NCI-H446 (cell line): ENCODE measurements at regions not wholly inside any gene's neighbourhood (a gene's known extent, or its start where the extent isn't known, plus 50 kb on each side); places are given as distances from the start of the nearest gene placed in this dataset.
"Not testable (repeated sequence)": the region's sequence is repeated elsewhere in the genome, so short reads cannot be mapped to it uniquely, and the experiment has no call there.

ENCODE experiments used
- DNase-seq, 2 experiments: peaks; one replicate each; lab custom pipeline; 2025; lab: John Stamatoyannopoulos, UW

DNA sequence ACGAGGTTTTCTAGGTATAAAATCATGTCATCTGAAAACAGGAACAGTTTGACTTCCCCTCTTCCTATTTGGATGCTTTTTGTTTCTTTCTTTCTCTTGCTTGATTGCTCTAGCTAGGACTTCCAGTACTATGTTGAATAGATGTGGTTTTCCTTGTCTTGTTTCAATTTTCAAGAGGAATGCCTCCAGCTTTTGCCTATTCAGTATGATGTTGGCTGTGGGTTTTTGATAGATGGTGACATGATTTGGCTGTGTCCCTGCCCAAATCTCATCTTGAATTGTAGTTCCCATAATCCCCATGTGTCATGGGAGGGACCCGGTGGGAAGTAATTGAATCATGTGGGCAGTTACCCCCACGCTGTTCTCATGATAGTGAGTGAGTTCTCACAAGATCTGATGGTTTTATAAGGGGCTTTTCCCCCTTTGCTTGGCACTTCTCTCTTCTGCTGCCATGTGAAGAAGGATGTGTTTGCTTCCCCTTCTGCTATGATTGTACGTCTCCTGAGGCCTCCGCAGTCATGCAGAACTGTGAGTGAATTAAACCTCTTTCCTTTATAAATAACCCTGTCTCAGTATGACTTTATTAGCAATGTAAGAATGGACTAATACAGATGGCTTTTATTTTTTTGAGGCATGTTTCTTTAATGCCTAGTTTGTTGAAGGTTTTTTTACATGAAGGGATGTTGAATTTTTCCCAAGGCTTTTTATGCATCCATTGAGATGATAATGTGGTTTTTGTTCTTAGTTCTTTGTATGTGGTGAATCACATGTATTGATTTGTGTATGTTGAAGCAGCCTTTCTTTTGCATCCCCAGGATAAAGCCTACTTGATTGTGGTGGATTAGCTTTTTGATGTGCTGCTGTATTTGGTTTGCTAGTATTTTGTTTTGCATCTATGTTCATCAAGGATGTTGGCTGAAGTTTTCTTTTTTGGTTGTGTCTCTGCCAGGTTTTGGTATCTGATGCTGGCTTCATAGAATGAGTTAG lies 239.1 kb downstream of the THBS2 start:
- DNase-seq: no peak

DNA sequence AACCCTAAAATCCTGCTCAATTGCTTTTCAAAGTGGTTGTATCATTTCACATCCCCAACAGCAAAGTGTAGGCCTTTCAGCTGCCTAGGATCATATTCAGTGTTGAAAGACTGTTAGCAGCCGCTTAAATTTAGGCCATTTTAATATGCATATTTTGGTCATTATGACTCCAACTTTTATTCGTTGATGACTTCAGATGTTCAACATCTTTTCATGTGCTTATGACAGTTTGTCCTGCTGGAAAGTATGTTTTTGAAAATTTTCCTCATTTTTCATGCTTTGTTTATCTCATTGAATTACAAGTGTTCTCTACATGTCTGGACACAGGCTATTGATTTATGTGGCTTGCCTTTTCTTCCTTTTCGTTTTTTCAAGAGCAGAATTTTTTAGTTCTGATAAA lies 244.0 kb downstream of the THBS2 start:
- no peak for DNase-seq

DNA sequence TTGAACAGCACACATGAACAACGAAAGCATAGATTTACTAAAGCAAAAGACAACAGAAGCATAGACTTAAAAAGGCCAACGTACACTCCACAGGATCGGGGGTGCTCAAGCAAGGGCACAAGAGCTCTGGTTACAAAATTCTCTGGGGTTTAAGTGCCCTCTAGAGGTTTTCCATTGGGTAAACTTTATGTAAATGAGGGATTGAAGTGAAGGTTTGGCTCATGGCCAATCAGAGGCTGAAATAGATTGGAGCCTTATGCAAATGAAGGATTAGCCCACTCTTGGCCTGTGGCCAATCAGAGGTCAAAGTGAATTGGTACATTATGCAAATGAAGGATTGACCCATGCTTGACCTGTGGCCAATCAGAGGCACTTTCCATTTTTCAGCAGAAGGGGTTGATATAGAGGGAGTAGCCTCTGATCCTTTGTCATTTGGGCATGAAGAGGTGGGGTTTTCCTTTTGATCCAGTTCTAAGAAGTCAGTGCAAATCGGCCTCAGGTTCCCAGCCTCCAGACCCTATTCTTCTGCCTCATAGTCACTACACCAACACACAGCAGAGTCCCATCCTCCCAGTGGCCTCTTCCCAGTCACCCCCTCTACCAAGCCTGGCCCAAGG lies 244.9 kb downstream of the THBS2 start:
- DNase-seq: no peak

DNA sequence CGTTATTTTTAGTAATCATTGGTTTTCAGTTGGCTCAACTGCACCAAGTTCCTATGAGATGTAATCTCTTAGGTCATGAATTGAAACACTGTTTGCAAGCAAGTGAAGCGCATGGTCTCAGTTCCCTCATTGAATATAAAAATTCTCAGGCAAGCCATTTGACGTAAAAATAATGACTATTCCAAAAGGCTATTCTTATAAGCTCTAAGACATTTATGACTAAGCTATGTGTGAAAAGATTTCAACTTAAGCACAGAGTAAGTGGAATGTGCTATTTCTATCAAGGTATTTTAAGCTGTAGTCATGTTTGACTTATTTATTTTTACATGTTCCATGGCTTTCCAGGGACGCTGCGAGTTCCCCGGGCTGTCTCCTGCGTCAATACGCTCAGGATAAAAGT lies 248.5 kb downstream of the THBS2 start:
- DNase-seq: no peak

DNA sequence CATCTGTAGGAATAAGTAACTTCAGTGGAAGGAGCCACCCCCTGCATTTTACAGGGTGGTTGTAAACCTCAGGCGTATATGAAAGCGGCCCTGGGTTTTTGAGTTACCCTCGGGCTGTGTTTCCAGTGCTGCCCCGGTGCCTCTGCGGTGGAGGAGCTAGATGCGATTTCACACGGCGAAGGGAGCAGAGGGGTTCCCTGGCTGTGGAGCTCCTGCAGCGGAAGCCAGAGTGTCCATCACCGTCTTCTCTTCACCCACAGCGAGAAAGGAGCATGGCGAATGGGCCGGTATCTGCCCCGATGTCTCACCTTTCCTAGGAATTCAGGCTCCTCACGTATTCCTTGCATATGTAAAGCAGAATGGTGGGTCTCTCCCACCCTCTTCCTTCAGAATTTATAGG lies 253.6 kb downstream of the THBS2 start:
- DNase-seq: no peak

DNA sequence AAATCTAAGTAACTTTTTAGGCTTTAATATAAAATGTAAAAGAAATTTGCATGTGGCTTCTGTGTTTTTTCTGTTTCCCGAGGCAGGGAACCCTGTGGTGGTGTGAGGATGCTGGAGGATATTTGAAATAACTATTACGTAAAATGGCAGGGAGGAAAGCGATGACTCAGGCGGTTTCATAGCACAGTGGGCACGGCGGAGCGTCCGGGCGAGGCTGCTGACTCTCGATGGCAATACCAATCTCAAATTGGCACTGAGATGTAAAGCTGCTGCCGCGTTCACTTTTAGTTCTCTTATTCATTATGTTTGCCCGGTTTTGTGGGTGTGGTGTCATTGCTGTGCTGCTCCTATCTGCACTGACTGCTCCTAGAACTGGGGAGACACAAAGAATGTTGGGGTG lies 254.3 kb downstream of the THBS2 start:
- DNase-seq: no peak

DNA sequence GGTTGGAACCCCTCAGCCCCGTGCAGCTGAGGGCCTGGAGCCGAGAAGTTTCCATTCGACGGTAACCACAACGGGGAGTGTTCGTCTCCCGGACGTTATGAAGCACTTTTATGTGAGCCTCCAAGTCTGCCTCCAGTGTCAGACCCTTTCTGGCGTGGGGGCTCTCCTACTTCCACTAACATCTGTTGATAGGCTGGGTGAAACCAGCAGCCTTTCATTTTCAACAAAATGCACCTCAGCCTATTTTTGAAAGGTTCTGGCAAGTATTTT lies 257.4 kb downstream of the THBS2 start:
- DNase-seq: no peak

DNA sequence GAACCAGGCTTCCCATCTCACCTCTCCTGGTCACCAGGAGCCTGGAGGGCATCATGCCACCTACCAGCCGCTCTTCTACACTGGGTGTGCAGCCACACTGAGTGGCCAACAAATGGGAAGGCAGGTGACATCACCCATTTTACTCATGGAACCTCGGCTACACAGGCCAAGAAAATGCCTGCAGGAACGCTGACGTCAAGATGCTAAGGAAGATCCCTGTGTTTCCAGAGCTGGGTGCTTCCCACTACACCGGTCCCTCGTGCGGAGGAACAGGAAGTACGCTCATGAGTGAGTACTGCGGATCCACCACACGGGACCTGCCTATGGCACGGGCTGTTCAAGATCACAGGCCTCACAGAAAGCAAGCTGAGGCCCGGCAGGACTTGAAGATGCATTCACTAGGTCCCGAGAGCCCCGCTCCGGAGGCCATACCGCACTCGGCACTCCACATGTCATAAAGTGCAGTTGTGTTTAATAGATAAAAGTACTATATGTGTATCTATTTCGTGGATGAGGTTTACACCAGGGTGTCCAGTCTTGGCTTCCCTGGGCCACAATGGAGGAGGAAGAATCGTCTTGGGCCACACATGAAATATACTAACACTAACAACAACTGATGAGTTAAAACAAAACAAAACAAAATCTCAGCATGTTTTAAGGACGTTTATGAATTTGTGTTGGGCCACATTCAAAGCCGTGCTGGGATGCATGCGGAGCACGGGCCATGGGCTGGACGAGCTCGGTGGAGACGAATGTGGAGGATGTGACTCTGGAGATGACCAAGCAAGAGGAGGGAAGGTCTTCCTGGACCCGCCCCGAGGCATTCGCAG lies 257.9 kb downstream of the THBS2 start:
- no peak for DNase-seq

DNA sequence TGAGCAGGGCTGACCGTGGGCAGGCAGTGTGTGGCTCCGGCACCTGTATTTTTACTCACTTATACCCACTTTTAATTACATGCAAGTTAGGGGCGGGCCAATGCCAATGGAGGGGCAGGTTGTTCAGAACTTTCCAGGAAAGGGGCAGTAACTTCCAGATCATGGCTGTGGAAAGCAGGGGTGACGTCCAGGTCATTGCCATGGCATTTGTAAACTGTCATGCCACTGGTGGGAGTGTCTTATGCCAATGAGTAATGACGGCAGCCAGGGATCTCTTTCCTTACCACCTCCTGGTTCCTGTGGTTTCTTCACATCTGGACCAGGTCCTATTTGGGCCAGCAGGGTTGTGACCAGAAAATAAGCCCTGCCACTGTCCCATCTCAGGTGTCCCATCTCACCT lies 258.7 kb downstream of the THBS2 start:
- no peak for DNase-seq

DNA sequence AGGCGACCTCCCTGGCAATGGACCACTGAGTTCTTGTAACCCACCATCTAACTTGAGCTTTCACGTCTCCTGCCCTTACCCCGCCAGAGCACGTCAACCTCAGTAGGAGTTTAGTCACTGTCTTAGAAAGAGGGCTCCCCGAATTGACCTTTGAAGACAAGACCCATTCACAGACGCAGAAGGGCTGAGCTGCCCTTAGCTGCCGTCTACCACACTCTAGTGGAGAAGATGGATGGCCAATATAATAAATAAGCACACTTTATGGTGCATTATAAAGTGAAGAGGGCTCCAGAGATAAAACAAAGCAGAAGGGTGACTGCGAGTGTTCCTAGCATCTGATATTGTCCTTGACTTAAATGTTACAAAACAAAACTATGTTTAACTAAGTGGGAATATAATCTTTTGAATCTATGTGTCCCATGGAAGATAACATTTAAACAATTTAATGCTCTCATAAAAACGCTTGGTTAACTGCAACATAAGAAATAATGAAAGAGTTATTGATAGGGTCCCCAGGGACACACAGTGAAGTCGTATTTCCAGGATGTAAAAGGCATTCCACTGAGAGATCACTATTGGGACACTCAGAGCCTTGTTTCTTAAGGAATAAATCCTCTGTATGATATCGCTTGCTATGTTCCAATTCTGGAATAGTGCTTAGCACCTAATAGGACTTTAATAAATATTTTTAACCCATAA lies 261.1 kb downstream of the THBS2 start:
- DNase-seq: no peak

DNA sequence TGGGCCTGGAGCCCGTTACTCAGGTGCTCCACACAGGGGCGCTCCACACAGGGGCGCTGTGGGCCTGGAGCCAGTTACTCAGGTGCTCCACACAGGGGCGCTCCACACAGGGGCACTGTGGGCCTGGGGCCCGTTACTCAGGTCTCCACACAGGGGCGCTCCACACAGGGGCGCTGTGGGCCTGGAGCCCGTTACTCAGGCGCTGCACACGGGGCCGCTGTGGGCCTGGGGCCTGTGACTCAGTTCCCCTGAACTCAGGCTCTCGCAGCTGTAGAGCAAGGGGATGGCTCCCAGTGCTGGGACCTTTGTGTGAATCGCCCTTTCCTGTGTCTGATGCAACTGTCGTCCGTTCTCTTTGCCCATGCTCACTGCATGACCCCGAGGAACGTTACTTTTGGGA lies 262.0 kb downstream of the THBS2 start:
- DNase-seq: not testable (repeated sequence)

DNA sequence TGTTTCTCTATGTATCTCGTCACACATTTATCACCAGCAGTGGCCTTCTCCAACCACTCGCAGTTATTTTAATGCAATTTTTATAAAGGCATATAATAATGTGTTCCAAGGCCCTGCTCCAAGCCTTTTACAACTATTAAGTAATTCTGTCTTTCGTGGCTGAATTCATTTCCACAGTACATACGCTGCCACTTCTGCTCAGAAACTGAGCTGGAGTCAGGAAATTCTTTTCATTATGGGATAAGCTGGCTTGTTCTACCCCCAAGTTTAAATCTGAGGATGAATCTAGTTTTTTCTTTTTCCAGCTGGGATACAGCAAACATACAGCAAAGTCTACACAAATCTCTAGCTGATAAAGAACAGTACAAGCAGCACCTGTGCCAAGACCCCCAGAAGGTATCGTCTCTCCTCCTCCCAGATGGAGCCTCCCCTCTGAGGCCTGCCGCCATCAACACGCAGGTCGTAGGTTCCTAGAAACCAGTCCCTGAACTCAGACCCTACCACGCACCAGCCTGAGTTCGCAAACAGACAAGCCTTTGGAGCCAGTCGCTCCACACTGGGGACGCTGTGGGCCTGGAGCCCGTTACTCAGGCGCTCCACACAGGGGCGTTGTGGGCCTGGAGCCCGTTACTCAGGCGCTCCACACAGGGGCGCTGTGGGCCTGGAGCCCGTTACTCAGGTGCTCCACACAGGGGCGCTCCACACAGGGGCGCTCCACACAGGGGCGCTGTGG lies 263.5 kb downstream of the THBS2 start:
- DNase-seq: no peak

DNA sequence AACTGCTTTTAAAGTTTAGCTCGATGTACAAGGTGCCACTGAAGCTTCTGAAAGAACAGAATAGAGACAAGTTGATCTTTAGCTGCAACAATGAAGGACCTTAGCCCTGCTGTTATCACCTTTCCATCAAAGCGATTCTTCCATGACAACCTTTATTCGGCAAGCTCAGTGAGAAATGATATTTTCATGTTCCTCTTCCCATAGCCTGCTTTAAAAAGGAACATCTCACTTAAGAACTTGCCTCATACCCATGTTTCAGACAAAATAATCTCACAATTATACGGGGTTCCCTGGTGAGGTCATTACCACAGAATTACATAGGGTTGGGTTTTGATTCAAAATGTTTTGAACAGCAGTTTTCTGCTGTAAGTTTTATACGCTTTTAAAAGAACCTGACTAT lies 264.2 kb downstream of the THBS2 start:
- no peak for DNase-seq

DNA sequence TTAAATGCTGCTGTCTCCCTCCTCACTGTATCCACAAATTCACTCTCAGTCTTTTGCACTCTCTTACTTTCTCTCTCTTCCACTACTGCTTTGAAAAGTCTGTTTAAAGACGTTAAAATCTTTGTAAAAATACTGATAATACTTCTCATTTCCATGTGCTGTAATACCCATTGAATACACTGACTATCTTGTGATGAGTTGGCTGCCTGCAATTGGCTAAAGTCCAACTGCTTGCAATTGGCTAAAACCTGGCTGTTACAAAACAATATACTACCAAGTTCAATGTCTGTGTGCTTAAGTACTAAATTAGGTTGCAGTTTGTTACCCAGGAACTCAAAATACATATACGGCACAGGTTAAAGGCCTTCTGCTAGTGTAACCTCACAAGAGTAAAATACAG lies 264.8 kb downstream of the THBS2 start:
- DNase-seq: no peak

DNA sequence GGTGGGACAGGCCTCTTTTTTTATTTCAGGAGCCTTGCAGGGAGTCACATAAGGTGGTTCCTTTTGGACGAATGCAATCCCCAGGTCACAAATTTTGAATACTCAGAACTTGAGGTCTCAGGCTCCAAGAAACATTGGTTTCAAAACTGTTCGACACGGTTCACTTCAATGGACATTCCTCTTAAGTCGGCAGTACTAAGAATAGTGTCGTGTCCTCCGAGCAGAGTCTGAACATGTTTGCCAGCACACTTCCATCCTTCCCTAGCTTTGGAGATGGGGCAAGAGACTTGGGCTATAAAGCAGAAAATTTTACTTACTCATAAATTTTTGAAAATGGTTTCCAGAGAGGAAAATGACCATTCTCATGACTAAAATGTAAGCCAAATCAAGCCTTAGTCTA lies 265.4 kb downstream of the THBS2 start:
- DNase-seq: no peak

DNA sequence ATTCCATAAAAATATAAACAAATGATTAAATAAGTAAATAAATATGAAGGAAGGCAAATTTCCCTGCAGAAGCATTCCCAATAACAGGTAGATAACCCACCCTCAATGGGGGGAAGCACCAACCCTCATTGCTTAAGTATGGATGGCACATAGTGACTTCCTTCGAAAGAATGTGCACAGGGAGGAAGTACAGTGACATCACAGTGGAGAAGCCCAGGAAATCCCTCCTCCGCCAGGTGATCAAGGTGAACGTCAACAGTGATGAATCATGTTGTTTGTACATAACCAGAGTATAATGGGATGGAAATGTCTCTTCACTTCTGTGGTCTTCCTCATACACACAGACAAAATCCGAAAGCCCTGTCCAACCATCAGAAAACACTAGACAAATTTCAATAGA lies 267.9 kb downstream of the THBS2 start:
- DNase-seq: no peak

DNA sequence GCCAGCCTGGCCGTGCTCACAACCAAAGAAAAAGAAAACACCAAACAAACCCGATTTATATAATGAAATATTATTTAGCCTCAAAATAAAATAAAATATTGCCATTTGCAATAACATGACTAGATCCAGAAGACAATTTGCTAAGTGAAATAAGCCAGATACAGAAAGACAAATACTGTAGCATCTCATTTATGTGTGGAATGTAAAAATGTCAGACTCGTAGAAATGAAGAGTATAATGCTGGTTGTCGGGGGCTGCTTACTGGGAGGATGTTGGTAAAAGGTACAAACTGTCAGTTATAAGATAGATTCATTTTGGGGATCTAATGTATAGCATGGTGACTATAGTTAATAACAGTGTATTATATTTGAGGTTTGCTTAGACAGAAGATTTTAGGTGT lies 269.7 kb downstream of the THBS2 start:
- no peak for DNase-seq

DNA sequence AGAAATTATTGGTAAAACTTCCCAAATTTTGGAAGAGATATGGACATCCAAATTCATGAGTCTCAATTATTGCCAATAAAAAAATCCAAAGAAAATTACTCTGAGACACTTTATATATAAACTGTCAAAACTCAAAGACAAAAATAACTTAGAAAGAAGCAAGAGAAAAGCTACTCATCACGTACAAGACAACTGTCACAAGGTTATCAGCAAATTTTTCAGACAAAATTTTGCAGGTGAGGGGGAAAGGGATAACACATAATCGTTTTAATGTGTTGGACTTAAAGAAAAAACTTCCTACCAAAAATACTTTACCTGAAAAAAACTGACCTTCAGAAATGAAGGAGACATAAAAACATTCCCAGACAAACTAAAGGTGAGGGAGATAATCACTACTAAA lies 272.5 kb downstream of the THBS2 start:
- DNase-seq: no peak

DNA sequence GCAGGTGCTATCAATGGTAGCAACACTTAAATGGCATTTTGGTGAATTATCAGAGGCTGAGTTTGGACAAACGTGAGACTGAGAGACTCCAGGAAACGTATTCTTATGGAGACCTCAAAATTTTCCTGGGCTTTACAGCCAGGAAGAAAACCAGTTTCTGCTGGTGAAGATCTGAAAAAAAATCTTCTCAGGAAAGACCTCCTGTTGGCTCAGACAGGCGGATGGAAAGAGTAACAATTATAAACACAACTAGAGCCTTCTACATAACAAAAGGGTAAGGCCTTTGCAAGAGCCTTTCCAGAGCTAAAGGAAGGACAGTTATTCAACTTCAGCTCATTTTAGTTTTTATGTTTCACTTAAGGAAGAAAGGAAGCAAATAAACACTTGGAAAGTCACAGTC lies 274.4 kb downstream of the THBS2 start:
- no peak for DNase-seq

DNA sequence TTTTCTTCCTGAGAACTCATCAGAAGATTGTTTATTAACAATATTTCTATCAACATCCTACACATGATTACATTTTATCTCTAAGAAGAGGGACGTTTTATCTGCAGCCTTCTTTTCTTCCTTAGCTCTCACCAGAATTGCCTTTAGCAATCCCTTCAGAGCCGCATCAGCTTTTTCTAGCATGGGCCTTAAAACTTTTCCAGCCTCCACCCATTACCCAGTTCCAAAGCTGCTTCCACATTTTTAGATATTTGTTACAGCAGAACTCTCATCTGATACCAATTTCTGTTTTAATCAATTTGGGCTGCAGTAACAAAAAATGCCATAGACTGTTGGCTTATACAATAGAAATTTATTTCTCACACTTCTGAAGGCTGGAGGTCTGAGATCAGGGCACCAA lies 281.5 kb downstream of the THBS2 start:
- no peak for DNase-seq

DNA sequence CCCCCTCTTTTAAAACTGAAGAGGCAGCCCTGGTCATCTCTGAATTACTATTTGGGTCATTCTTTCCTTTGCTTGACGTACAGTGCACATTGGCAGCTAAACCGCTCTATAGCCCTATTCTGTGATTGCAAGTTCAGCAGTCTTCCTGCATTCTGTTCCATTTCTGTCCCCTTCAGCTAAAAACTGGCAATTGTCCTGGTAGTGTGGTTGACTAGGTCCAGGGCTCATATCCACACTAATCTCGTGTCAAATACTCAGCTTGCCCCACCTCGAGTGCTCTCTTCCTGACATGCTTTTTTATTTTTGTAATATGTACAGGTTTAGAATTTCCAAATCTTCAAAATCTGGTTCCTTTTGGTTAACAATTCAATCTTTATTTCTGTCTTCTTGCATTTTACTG lies 282.1 kb downstream of the THBS2 start:
- DNase-seq: no peak

DNA sequence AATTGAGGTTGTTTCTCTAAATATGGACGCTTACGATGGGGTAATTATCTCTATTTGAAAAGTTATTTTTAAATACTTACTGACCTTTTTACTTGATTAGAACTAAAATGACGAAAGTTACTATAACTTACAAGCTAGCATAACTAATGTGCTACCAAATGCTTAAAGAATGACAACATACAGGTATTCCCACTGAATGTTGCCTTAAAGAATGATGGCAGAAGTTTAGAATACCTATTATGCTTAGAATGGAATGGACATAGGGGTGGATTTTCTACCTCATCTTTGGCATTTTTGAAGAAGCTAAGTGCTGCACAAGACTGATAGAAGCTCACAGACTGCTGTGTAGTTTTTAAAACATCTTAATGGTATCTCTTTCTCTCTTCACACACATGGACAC lies 284.8 kb downstream of the THBS2 start:
- DNase-seq: no peak
